A549 (cell line): ENCODE measurements at regions not wholly inside any gene's neighbourhood (a gene's known extent, or its start where the extent isn't known, plus 50 kb on each side); places are given as distances from the start of the nearest gene placed in this dataset.

Experiments
- ATAC-seq, 2 experiments: fragments of 200-7000 bp in 1 of 2; fragments of >200 bp in 1 of 2; cut with Nextera tagmentation in 1 of 2; cut with Tn5 transposase in 1 of 2; 3 replicates each; pipeline versions ENCODE4 v1.8.0 to v1.9.1; 2018 to 2020; ENCODE audit warnings: mild to moderate bottlenecking in 1 of 2, moderate library complexity in 1 of 2
- CTCF ChIA-PET: fragments of 300-600 bp; sonication (Branson Sonifier 250); formaldehyde crosslinking; extraction: SDS; loops from one replicate; lab custom pipeline; 2021; ENCODE audit warnings: antibody characterized with exemption, inconsistent platforms; lab: Yijun Ruan, JAX
- POLR2A ChIA-PET: fragments of 350-600 bp; formaldehyde crosslinking; extraction: SDS; loops from one replicate; lab custom pipeline; 2021; ENCODE audit warnings: antibody characterized with exemption, inconsistent platforms; lab: Yijun Ruan, JAX
- DNase-seq, 2 experiments: peaks; one replicate each; pipeline versions ENCODE4 v3.0.0 to v3.0.0-alpha.2; 2011 to 2016; ENCODE audit warnings: low read depth in 1 of 2, low spot score in 1 of 2
- FAIRE-seq: peaks from 2 replicates; lab custom pipeline; 2011; peaks lifted over from hg19 to GRCh38; lab: Jason Lieb, UNC
- H3K27ac ChIP-seq, 2 experiments: fragments of >200 bp; sonication (Bioruptor Twin); formaldehyde crosslinking; 3 replicates each; pipeline ENCODE4 v1.5.1; 2016 to 2017
- H3K4me1 ChIP-seq: fragments of >200 bp; sonication (Bioruptor Twin); formaldehyde crosslinking; 3 replicates; pipeline ENCODE4 v1.6.1; 2016
- H3K4me2 ChIP-seq: fragments of >200 bp; sonication (Bioruptor Twin); formaldehyde crosslinking; 3 replicates; pipeline ENCODE4 v1.6.1; 2016
- H3K4me3 ChIP-seq: fragments of >200 bp; sonication (Bioruptor Twin); formaldehyde crosslinking; 3 replicates; pipeline ENCODE4 v1.5.1; 2016
- H3K9me3 ChIP-seq: fragments of >200 bp; sonication (Bioruptor Twin); formaldehyde crosslinking; 3 replicates; pipeline ENCODE4 v1.6.1; 2016
- CBX8 ChIP-seq: fragments of 200-600 bp; sonication (generic); IDR thresholded peaks from 2 replicates; pipeline ENCODE4 v1.6.1; 2016
- EP300 ChIP-seq, 2 experiments: fragments of >200 bp; sonication (Bioruptor Twin); formaldehyde crosslinking; IDR thresholded peaks; 2 replicates in 1 of 2; 3 replicates in 1 of 2; pipeline ENCODE4 v1.6.1; 2016 to 2017
- FOSB ChIP-seq: fragments of 250-450 bp; sonication (Bioruptor Pico); IDR thresholded peaks from 2 replicates; pipeline ENCODE4 v1.5.0; 2020; ENCODE audit warnings: mild to moderate bottlenecking, moderate library complexity
- GATA3 ChIP-seq: IDR thresholded peaks from 2 replicates; pipeline ENCODE4 v1.6.1; 2012; ENCODE audit warnings: borderline replicate concordance
- HEYL ChIP-seq: fragments of 250-450 bp; sonication (Bioruptor Pico); IDR thresholded peaks from 2 replicates; pipeline ENCODE4 v1.8.0; 2021; ENCODE audit warnings: mild to moderate bottlenecking, moderate library complexity
- HOXA7 ChIP-seq: fragments of 250-450 bp; sonication (Bioruptor Pico); IDR thresholded peaks from 2 replicates; pipeline ENCODE4 v1.5.0; 2020; ENCODE audit warnings: mild to moderate bottlenecking, moderate library complexity
- HOXB13 ChIP-seq: fragments of 250-450 bp; sonication (Bioruptor Pico); IDR thresholded peaks from 2 replicates; pipeline ENCODE4 v1.5.0; 2020; ENCODE audit warnings: low read depth, mild to moderate bottlenecking, moderate library complexity
- HOXB5 ChIP-seq: fragments of 250-450 bp; sonication (Bioruptor Pico); IDR thresholded peaks from 2 replicates; pipeline ENCODE4 v1.5.0; 2020; ENCODE audit warnings: mild to moderate bottlenecking, moderate library complexity
- JUN ChIP-seq, 2 experiments: fragments of >200 bp; sonication (Bioruptor Twin); formaldehyde crosslinking; IDR thresholded peaks; 2 replicates in 1 of 2; 3 replicates in 1 of 2; pipeline ENCODE4 v1.6.1; 2016 to 2017
- NPAS2 ChIP-seq: fragments of 250-450 bp; sonication (Bioruptor Pico); IDR thresholded peaks from 2 replicates; pipeline ENCODE4 v1.8.0; 2022; ENCODE audit warnings: mild to moderate bottlenecking, moderate library complexity, borderline replicate concordance
- NR3C1 ChIP-seq: fragments of >200 bp; sonication (Bioruptor Twin); formaldehyde crosslinking; IDR thresholded peaks from 3 replicates; pipeline ENCODE4 v1.6.1; 2017
- POLR2AphosphoS2 ChIP-seq: conservative IDR thresholded peaks from 2 replicates; pipeline ENCODE4 v1.6.1; 2012; ENCODE audit warnings: low read length, improper control_type of control experiment, inconsistent platforms
- RARB ChIP-seq: fragments of 250-450 bp; sonication (Bioruptor Pico); IDR thresholded peaks from 2 replicates; pipeline ENCODE4 v1.8.0; 2021; ENCODE audit warnings: mild to moderate bottlenecking, moderate library complexity
- RCOR1 ChIP-seq: fragments of 150-350 bp; IDR thresholded peaks from 2 replicates; pipeline ENCODE4 v1.6.1; 2014; ENCODE audit warnings: antibody characterized with exemption, low read length, low read depth
- TP53 ChIP-seq: fragments of 250-450 bp; sonication (Bioruptor Pico); IDR thresholded peaks from 2 replicates; pipeline ENCODE4 v1.5.0; 2021; ENCODE audit warnings: mild to moderate bottlenecking, moderate library complexity
- ZC3H11A ChIP-seq: fragments of 450-650 bp; IDR thresholded peaks from 2 replicates; pipeline ENCODE4 v1.6.1; 2014; ENCODE audit warnings: antibody characterized with exemption, mild to moderate bottlenecking
- ZNF302 ChIP-seq: fragments of 250-450 bp; sonication (Bioruptor Pico); IDR thresholded peaks from 2 replicates; pipeline ENCODE4 v1.9.0; 2021; ENCODE audit warnings: inconsistent platforms, mild to moderate bottlenecking, moderate library complexity
- ZSCAN20 ChIP-seq: fragments of 250-450 bp; sonication (Bioruptor Pico); IDR thresholded peaks from 2 replicates; pipeline ENCODE4 v1.8.0; 2022; ENCODE audit warnings: mild to moderate bottlenecking, moderate library complexity
- WGBS: methylation state at CpG from one replicate; pipeline ENCODE4 v1.1.6; 2017; ENCODE audit errors: missing lambda C conversion rate; 5-methylcytosine and 5-hydroxymethylcytosine counted together
- TF ChIP-seq, protein P1 (sequence below): fragments of >200 bp; sonication (Bioruptor Twin); formaldehyde crosslinking; IDR thresholded peaks from 3 replicates; pipeline ENCODE4 v1.5.1; 2016
- TF ChIP-seq, protein P2 (sequence below): fragments of 250-450 bp; sonication (Bioruptor Pico); IDR thresholded peaks from 2 replicates; pipeline ENCODE4 v1.5.0; 2021; ENCODE audit warnings: mild to moderate bottlenecking, moderate library complexity, borderline replicate concordance
- TF ChIP-seq, protein P3 (sequence below): IDR thresholded peaks from 2 replicates; pipeline ENCODE4 v1.6.1; 2012
- TF ChIP-seq, protein P4 (sequence below): fragments of 450-650 bp; IDR thresholded peaks from 2 replicates; pipeline ENCODE4 v1.6.1; 2014; ENCODE audit warnings: antibody characterized with exemption
- TF ChIP-seq, protein P5 (sequence below): IDR thresholded peaks from 2 replicates; pipeline ENCODE4 v1.6.1; 2012; ENCODE audit warnings: low read depth, borderline replicate concordance

DNA sequence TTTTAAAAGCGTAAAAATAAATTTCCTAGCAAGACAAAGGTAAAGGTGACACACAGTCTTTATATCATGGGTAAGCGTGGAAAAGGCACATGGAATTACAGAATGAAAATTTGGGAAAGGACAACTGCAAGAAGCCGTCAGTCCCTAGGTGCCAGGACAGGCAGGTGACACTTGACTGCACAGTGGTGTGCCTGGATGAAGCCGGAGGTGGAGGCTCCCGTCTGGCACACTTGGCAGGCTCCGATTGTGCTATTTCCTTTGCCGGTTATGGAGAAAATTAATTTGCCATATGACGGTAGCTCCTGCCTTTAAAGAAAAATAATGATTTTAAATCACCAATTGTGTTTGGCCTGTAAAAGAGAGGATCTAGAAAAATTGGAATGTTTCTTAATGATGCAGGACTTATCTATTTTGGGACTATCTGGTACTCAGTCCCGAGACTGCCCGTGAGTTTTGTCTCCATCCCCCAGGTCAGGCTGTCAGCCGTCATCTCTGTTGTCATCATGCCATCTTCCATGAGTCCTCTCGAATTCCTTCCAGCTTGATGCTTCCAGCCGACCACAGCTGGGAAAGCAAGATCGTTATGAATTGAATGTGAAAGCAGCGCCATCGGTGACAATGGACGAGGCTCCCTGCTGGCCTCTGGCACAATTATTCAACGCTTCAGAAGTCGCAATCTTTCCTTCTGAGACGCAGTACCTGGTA, 56.2 kb upstream of the MGMT start:
- Histone ChIP-seq H3K4me1 (no peaks in the 10 kb centered on the region), H3K4me3 (no peak overlapping the region), H3K9me3 (no peaks in the 10 kb centered on the region; the same call in 2 of the 3 replicates), H3K4me2 (no peak overlapping the region), H3K27ac (no peak overlapping the region)
- TF ChIP-seq, protein P1, sequence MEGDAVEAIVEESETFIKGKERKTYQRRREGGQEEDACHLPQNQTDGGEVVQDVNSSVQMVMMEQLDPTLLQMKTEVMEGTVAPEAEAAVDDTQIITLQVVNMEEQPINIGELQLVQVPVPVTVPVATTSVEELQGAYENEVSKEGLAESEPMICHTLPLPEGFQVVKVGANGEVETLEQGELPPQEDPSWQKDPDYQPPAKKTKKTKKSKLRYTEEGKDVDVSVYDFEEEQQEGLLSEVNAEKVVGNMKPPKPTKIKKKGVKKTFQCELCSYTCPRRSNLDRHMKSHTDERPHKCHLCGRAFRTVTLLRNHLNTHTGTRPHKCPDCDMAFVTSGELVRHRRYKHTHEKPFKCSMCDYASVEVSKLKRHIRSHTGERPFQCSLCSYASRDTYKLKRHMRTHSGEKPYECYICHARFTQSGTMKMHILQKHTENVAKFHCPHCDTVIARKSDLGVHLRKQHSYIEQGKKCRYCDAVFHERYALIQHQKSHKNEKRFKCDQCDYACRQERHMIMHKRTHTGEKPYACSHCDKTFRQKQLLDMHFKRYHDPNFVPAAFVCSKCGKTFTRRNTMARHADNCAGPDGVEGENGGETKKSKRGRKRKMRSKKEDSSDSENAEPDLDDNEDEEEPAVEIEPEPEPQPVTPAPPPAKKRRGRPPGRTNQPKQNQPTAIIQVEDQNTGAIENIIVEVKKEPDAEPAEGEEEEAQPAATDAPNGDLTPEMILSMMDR = no peak
- TF ChIP-seq NPAS2 (CRISPR knock-in tag) = no peak
- TF ChIP-seq, protein P2, sequence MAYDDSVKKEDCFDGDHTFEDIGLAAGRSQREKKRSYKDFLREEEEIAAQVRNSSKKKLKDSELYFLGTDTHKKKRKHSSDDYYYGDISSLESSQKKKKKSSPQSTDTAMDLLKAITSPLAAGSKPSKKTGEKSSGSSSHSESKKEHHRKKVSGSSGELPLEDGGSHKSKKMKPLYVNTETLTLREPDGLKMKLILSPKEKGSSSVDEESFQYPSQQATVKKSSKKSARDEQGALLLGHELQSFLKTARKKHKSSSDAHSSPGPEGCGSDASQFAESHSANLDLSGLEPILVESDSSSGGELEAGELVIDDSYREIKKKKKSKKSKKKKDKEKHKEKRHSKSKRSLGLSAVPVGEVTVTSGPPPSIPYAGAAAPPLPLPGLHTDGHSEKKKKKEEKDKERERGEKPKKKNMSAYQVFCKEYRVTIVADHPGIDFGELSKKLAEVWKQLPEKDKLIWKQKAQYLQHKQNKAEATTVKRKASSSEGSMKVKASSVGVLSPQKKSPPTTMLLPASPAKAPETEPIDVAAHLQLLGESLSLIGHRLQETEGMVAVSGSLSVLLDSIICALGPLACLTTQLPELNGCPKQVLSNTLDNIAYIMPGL (CRISPR knock-in tag) = no peak
- TF ChIP-seq POLR2AphosphoS2 = no peak
- TF ChIP-seq RARB (CRISPR knock-in tag) = no peak
- TF ChIP-seq HOXB13 (CRISPR knock-in tag) = no peak
- TF ChIP-seq, protein P3, sequence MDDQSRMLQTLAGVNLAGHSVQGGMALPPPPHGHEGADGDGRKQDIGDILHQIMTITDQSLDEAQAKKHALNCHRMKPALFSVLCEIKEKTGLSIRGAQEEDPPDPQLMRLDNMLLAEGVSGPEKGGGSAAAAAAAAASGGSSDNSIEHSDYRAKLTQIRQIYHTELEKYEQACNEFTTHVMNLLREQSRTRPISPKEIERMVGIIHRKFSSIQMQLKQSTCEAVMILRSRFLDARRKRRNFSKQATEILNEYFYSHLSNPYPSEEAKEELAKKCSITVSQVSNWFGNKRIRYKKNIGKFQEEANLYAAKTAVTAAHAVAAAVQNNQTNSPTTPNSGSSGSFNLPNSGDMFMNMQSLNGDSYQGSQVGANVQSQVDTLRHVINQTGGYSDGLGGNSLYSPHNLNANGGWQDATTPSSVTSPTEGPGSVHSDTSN = no peak
- TF ChIP-seq JUN (IDR thresholded peaks at IDR 0.05) = no peak
- no peak for TF ChIP-seq HOXA7
- no peak for TF ChIP-seq GATA3
- TF ChIP-seq, protein P4, sequence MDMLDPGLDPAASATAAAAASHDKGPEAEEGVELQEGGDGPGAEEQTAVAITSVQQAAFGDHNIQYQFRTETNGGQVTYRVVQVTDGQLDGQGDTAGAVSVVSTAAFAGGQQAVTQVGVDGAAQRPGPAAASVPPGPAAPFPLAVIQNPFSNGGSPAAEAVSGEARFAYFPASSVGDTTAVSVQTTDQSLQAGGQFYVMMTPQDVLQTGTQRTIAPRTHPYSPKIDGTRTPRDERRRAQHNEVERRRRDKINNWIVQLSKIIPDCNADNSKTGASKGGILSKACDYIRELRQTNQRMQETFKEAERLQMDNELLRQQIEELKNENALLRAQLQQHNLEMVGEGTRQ = no peak
- no peak for TF ChIP-seq CBX8
- TF ChIP-seq, protein P5, sequence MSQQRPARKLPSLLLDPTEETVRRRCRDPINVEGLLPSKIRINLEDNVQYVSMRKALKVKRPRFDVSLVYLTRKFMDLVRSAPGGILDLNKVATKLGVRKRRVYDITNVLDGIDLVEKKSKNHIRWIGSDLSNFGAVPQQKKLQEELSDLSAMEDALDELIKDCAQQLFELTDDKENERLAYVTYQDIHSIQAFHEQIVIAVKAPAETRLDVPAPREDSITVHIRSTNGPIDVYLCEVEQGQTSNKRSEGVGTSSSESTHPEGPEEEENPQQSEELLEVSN = no peak
- no peak for TF ChIP-seq ZSCAN20
- no peak for TF ChIP-seq FOSB (CRISPR knock-in tag)
- no peak for TF ChIP-seq HOXB5 (CRISPR knock-in tag)
- TF ChIP-seq RCOR1 = no peak
- TF ChIP-seq HEYL (CRISPR knock-in tag) = no peak
- no peak for TF ChIP-seq ZC3H11A
- TF ChIP-seq NR3C1 = no peak
- ChIA-PET CTCF (interaction anchor here (1.5 kb wide), 1 partner anchor 10 kb away, joined by 3 read pairs; no protein-coding TSS in a partner anchor), POLR2A (no interaction called here)
- WGBS = 22% methylated on average over 20 of the region's 20 CpGs
- no peak for ATAC-seq
- DNase-seq = no peak
- no peak for FAIRE-seq

DNA sequence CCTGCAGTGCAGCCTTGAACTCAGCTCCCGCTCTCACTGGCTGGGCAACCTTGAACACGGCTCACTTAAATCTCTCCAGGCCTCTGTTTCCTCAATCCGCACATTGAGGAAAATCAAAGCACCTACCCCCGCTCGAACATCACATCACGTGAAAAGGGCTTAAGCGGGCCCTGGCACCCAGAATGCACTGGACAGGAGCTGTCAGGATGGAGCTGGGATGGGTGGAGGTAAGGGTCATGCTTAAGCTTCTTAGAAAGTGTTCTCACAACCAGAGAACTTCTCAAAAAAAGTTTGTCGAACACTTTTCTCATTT, 55.7 kb upstream of the MGMT start:
- Histone ChIP-seq H3K27ac (no peak overlapping the region), H3K4me2 (no peak overlapping the region)
- ChIA-PET POLR2A (no interaction called here), CTCF (interaction anchor here (1.5 kb wide), 1 partner anchor 9 kb away, joined by 3 read pairs; no protein-coding TSS in a partner anchor)
- TF ChIP-seq RCOR1 (no peak), CBX8 (no peak), ZNF302 (CRISPR knock-in tag) (no peak), TP53 (CRISPR knock-in tag) (no peak), EP300 (IDR thresholded peaks at IDR 0.05) (no peak)
- TF ChIP-seq, all 56 proteins: peak for 0
- FAIRE-seq = no peak
- 34% methylated on average over 8 of the region's 8 CpGs for WGBS
- Histone ChIP-seq H3K4me3 (no peak overlapping the region), H3K9me3 (no peaks in the 10 kb centered on the region; the same call in 2 of the 3 replicates), H3K4me1 (no peaks in the 10 kb centered on the region)
- no peak for ATAC-seq
- no peak for DNase-seq
